PC-9 (cell line): ENCODE measurements at regions not wholly inside any gene's neighbourhood (a gene's known extent, or its start where the extent isn't known, plus 50 kb on each side); places are given as distances from the start of the nearest gene placed in this dataset.

Experiments used
- EZH2 ChIP-seq: fragments of 200-600 bp; sonication (generic); IDR thresholded peaks from 2 replicates; pipeline ENCODE4 v1.8.0; 2017; ENCODE audit warnings: antibody characterized with exemption, low read depth
- TF ChIP-seq, protein P1 (sequence below): fragments of 200-600 bp; sonication (generic); conservative IDR thresholded peaks from 2 replicates; pipeline ENCODE4 v1.6.1; 2017; ENCODE audit warnings: mixed run types, antibody characterized with exemption, mild to moderate bottlenecking, moderate library complexity

DNA sequence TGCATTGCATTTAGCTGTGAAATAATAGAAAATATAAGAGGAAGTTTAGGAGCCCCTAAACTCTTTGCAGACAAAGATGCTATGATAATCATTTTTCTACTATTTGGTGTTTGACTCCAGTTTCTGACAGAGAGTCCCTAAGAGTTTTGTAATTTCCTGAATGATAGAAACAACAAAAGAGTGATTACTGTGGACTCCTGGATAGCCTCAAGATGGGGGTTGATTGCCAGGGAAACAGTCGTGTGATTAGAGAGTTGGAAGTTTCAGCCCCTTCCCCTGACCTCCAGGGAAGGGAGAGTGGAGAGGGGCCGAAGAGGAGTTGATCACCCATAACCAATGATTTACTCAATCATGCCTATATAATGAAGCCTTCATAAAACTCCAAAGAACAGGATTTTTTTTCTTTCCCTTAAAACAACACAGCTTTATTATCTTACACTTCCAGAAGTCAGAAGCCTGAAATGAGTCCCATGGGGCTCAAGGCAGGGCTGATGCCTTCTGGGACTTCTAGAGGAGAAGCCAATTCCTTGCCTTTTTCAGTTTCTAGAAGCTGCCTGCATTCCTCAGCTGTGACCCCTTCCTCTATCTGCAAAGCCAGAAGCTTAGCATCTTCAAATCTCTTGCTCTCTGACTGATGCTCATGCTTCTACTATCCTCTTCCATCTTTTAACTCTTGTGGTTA lies 292.3 kb upstream of the ZPLD1 start:
- TF ChIP-seq, protein P1, sequence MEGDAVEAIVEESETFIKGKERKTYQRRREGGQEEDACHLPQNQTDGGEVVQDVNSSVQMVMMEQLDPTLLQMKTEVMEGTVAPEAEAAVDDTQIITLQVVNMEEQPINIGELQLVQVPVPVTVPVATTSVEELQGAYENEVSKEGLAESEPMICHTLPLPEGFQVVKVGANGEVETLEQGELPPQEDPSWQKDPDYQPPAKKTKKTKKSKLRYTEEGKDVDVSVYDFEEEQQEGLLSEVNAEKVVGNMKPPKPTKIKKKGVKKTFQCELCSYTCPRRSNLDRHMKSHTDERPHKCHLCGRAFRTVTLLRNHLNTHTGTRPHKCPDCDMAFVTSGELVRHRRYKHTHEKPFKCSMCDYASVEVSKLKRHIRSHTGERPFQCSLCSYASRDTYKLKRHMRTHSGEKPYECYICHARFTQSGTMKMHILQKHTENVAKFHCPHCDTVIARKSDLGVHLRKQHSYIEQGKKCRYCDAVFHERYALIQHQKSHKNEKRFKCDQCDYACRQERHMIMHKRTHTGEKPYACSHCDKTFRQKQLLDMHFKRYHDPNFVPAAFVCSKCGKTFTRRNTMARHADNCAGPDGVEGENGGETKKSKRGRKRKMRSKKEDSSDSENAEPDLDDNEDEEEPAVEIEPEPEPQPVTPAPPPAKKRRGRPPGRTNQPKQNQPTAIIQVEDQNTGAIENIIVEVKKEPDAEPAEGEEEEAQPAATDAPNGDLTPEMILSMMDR = no peak
- TF ChIP-seq EZH2 = no peak
